ENCODE measurements at regions not wholly inside any gene's neighbourhood (a gene's known extent, or its start where the extent isn't known, plus 50 kb on each side); places are given as distances from the start of the nearest gene placed in this dataset.

DNA sequence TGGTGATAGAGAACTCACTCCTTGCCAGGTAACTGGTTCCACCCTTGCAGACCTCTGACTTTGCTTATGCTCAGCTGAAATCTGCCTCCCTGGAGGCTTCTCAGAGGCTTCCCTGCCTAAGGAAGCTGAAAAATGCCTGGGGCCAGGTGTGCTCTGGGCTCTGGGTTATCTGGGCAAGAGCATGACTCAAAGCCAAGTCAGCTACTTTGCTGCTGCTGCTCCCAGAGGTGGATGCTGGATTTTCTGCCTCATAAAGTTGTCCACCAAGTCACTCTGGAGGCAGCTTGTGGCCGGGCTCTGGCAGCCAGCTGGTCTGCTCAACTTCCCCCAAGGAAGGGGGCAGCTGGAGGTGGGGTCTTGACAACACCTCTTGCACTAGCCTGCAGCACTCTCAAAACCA, 132.7 kb downstream of the PJA1 start:
- Histone ChIP-seq H3K4me1 (no peaks in the 10 kb centered on the region), H3K27ac (no peak overlapping the region), H3K9me3 (no peaks in the 10 kb centered on the region), H3K27me3 (ENCODE audit: insufficient read depth in 3 of 3, low read length in 2 of 3) (peaks cover 0 to 3% (median 0%) of the 10 kb centered on the region in 3 donors), H3K4me3 (no peak overlapping the region), H3K36me3 (ENCODE audit: insufficient read depth in 1 of 2, low read depth in 1 of 2) (no peaks in the 10 kb centered on the region)
- no peak for ATAC-seq
- 71 to 88% methylated on average over 1 of the region's 1 CpG; no CpG with 5 or more reads in 1 of the 3 donors for whole genome bisulfite sequencing, 3 donors
- no peak for DNase-seq
- intact Hi-C loops (cut with DNase I): no loop called here
- TF ChIP-seq, protein P1, sequence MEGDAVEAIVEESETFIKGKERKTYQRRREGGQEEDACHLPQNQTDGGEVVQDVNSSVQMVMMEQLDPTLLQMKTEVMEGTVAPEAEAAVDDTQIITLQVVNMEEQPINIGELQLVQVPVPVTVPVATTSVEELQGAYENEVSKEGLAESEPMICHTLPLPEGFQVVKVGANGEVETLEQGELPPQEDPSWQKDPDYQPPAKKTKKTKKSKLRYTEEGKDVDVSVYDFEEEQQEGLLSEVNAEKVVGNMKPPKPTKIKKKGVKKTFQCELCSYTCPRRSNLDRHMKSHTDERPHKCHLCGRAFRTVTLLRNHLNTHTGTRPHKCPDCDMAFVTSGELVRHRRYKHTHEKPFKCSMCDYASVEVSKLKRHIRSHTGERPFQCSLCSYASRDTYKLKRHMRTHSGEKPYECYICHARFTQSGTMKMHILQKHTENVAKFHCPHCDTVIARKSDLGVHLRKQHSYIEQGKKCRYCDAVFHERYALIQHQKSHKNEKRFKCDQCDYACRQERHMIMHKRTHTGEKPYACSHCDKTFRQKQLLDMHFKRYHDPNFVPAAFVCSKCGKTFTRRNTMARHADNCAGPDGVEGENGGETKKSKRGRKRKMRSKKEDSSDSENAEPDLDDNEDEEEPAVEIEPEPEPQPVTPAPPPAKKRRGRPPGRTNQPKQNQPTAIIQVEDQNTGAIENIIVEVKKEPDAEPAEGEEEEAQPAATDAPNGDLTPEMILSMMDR (IDR thresholded peaks at IDR 0.05): no peak

DNA sequence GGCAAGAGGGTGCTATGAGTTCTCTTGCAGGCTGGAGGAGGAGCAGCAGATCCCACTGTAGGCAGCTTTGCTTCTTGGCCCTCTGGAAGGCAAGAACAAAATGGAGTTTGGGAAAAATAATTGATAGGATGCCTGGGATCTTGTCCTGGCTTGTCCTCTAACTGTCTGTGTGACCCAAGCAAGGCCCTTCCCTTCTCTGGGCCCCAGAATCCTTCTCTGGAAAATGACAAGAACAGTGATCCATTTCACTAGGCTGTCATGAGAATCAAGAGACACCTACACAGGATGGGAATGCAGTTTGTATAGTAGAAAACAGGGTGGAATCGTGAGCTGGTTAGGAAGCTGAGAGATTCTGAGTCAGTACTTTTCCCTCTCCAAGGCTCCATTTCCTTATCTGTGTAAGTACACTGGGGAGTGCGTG, 133.3 kb downstream of the PJA1 start:
- no peaks in the 10 kb centered on the region for H3K9me3 ChIP-seq
- H3K27me3 ChIP-seq (ENCODE audit: insufficient read depth in 3 of 3, low read length in 2 of 3): peaks cover 0 to 3% (median 0%) of the 10 kb centered on the region in 3 donors
- intact Hi-C loops (cut with DNase I): no loop called here
- ATAC-seq: no peak
- no peaks in the 10 kb centered on the region for H3K4me1 ChIP-seq
- no peak overlapping the region for H3K4me3 ChIP-seq
- no peak for DNase-seq
- H3K36me3 ChIP-seq (ENCODE audit: insufficient read depth in 1 of 2, low read depth in 1 of 2): no peaks in the 10 kb centered on the region
- WGBS, 3 donors: 72 to 96% (median 83%) methylated on average over 2 of the region's 2 CpGs
- TF ChIP-seq, protein P1 (IDR thresholded peaks at IDR 0.05): no peak
- no peak overlapping the region for H3K27ac ChIP-seq

DNA sequence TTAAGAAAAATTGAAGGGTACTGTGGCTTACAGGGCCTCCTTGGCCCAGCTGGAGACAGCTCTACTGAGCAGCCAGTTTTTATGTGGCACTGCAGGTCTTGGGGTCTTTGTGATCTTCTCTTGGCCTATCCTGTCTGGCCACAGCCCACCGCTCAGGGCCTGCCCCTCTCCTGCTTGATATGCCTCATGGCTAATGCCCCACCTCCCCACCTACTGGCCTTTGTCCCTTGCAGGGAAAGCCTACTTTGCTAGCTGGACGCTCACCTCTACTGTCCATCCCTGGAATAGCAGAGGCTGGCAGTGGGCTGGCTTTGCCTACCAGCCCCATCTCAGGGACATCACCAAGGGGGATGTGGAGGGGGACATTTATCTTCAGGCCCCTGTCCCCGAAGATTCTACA, 134.1 kb downstream of the PJA1 start:
- TF ChIP-seq, protein P1 (IDR thresholded peaks at IDR 0.05): no peak
- Histone ChIP-seq H3K9me3 (no peaks in the 10 kb centered on the region), H3K27me3 (ENCODE audit: insufficient read depth in 3 of 3, low read length in 2 of 3) (peaks cover 0 to 3% (median 0%) of the 10 kb centered on the region in 3 donors), H3K36me3 (ENCODE audit: insufficient read depth in 1 of 2, low read depth in 1 of 2) (no peaks in the 10 kb centered on the region), H3K4me3 (no peak overlapping the region), H3K27ac (no peak overlapping the region), H3K4me1 (no peaks in the 10 kb centered on the region)
- intact Hi-C loops (cut with DNase I): no loop called here
- DNase-seq (no peak), ATAC-seq (no peak)
- 70 to 82% (median 79%) methylated on average over 2 to 3 of the region's 3 CpGs for WGBS, 3 donors

DNA sequence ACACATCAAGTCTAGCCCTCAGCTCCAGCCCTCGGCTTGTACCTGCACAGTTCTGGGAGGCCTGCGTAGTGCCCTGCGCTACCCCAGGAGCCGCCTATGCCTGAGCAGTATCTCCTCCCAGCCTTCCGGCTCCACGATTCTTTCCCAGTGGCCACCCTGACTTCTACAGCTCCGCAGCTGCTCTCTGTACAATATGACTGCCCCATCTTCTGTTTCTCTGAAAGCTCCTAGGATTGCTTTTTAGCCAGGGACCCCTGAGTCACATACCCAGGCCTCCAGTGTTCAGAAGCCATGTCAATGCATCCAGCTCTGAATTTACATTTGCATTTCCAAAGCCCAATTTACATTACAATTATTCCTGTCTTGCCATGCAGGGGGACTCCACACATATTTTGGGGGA, 135.5 kb downstream of the PJA1 start:
- Histone ChIP-seq H3K36me3 (ENCODE audit: insufficient read depth in 1 of 2, low read depth in 1 of 2) (no peaks in the 10 kb centered on the region), H3K27me3 (ENCODE audit: insufficient read depth in 3 of 3, low read length in 2 of 3) (peaks cover 0 to 7% (median 0%) of the 10 kb centered on the region in 3 donors), H3K27ac (no peak overlapping the region), H3K9me3 (no peaks in the 10 kb centered on the region), H3K4me1 (no peaks in the 10 kb centered on the region), H3K4me3 (no peak overlapping the region)
- no peak for ATAC-seq
- no peak for DNase-seq
- WGBS, 3 donors: 87 to 96% (median 95%) methylated on average over 7 of the region's 7 CpGs
- intact Hi-C loops (cut with DNase I): loop anchor here in 1 of 2 donors (10.0 kb wide), 1 partner anchor 275 kb away; no protein-coding TSS in a partner anchor
- TF ChIP-seq, protein P1 (IDR thresholded peaks at IDR 0.05): no peak

DNA sequence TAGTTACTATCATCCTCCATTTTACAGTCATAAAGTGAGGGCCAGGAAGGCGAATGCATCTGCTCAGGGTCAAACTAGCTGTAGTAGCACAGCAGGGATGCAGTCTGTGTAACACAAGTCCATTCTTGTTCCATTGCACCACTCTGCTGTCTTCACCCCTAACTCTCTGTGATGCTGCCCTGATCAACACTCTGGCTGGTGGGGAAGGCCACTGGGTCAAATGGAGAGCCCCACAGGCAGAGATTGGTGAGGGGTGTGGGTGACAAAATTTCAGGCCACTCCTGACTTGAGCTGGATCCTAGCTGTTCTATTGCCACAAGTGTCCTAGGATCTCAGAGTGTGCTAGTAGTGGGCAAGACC, 136.5 kb downstream of the PJA1 start:
- intact Hi-C loops (cut with DNase I): loop anchor here in 1 of 2 donors (10.0 kb wide), 1 partner anchor 274 kb away; no protein-coding TSS in a partner anchor
- H3K27me3 ChIP-seq (ENCODE audit: insufficient read depth in 3 of 3, low read length in 2 of 3): peaks cover 0 to 8% (median 0%) of the 10 kb centered on the region in 3 donors
- no peaks in the 10 kb centered on the region for H3K4me1 ChIP-seq
- WGBS, 3 donors: 76 to 100% (median 91%) methylated on average over 1 of the region's 1 CpG
- H3K27ac ChIP-seq: no peak overlapping the region
- no peaks in the 10 kb centered on the region for H3K9me3 ChIP-seq
- TF ChIP-seq, protein P1 (IDR thresholded peaks at IDR 0.05): no peak
- H3K36me3 ChIP-seq (ENCODE audit: insufficient read depth in 1 of 2, low read depth in 1 of 2): no peaks in the 10 kb centered on the region
- ATAC-seq: no peak
- H3K4me3 ChIP-seq: no peak overlapping the region
- no peak for DNase-seq

Measured in psoas muscle (tissue), 7 donors.